Fibroblast of lung (primary cell): ENCODE measurements at regions not wholly inside any gene's neighbourhood (a gene's known extent, or its start where the extent isn't known, plus 50 kb on each side); places are given as distances from the start of the nearest gene placed in this dataset.

ENCODE experiments used
- DNase-seq, 2 donors: peaks; one replicate each; pipeline versions ENCODE4 v3.0.0 to v3.0.0-alpha.2; 2010; ENCODE audit warnings: low read depth in 2 of 2
- H2AFZ ChIP-seq: 2 replicates; pipeline ENCODE4 v1.5.1; 2012; ENCODE audit warnings: low read length, control low read depth, inconsistent platforms
- H3K27ac ChIP-seq: 2 replicates; pipeline ENCODE4 v1.5.1; 2011; ENCODE audit warnings: low read length, control low read depth; ENCODE audit not compliant: insufficient read depth
- H3K27me3 ChIP-seq: 2 replicates; pipeline ENCODE4 v1.5.1; 2011; ENCODE audit warnings: mild to moderate bottlenecking, low read length; ENCODE audit not compliant: control insufficient read depth, insufficient read depth
- H3K36me3 ChIP-seq: 2 replicates; pipeline ENCODE4 v1.5.1; 2011; ENCODE audit warnings: low read length; ENCODE audit not compliant: control insufficient read depth, insufficient read depth
- H3K4me1 ChIP-seq: 2 replicates; pipeline ENCODE4 v1.5.1; 2011; ENCODE audit warnings: low read length; ENCODE audit not compliant: control insufficient read depth, insufficient read depth; ENCODE audit errors: extremely low read depth
- H3K4me2 ChIP-seq: 2 replicates; pipeline ENCODE4 v1.5.1; 2011; ENCODE audit warnings: low read length, control low read depth; ENCODE audit not compliant: insufficient read depth; ENCODE audit errors: extremely low read depth
- H3K4me3 ChIP-seq, 4 experiments: fragments of 200-600 bp in 1 of 4; sonication (generic) in 1 of 4; replicated peaks in 1 of 4; 2 replicates each; pipeline ENCODE4 v1.5.1; 2011 to 2016; ENCODE audit warnings: low read length in 4 of 4, low read depth in 3 of 4, mild to moderate bottlenecking in 3 of 4, control low read depth in 2 of 4, inconsistent platforms in 1 of 4, mixed read lengths in 1 of 4; ENCODE audit not compliant: insufficient read depth in 1 of 4; ENCODE audit errors: control extremely low read depth in 1 of 4
- H3K79me2 ChIP-seq: 2 replicates; pipeline ENCODE4 v1.5.1; 2012; ENCODE audit warnings: mild to moderate bottlenecking, low read length, inconsistent platforms; ENCODE audit not compliant: control insufficient read depth, insufficient read depth
- H3K9ac ChIP-seq: 2 replicates; pipeline ENCODE4 v1.5.1; 2011; ENCODE audit warnings: mild to moderate bottlenecking, low read length, control low read depth; ENCODE audit not compliant: insufficient read depth
- H3K9me3 ChIP-seq: 2 replicates; pipeline ENCODE4 v1.5.1; 2012; ENCODE audit warnings: low read depth, low read length; ENCODE audit not compliant: control insufficient read depth, insufficient read depth
- H4K20me1 ChIP-seq: 2 replicates; pipeline ENCODE4 v1.5.1; 2011; ENCODE audit warnings: low read length; ENCODE audit not compliant: control insufficient read depth, insufficient read depth; ENCODE audit errors: extremely low read depth
- EZH2 ChIP-seq: IDR thresholded peaks from 2 replicates; pipeline ENCODE4 v1.5.1; 2012; ENCODE audit warnings: low read length, control low read depth, mild to moderate bottlenecking; ENCODE audit errors: missing control alignments
- TF ChIP-seq, protein P1 (sequence below), 2 donors: IDR thresholded peaks in 1 of 2; conservative IDR thresholded peaks in 1 of 2; 1 replicate in 1 of 2; 2 replicates in 1 of 2; pipeline ENCODE4 v1.5.1; 2011 to 2012; ENCODE audit warnings: low read length in 2 of 2, control low read depth in 1 of 2, inconsistent platforms in 1 of 2, low read depth in 1 of 2, mild to moderate bottlenecking in 1 of 2

DNA sequence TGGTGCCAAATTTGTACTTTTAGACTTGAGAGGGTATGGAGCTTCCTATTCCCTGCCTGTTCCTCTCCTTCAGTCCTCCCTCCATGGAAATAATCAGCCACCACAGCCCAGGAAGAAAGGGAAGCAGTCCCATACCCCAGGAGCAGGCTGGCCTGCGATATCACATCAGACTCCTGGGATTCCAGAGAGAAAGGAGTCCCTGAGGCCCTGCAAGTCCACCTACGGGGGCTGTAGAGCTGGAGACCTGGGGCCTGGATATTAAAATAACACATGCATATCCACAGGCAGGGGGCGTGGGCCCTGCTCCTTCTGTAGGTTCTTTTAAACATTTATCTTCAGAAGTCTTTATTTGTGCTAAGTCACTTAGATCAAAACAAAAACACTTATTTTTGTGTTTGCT, 117.2 kb downstream of the TMEM174 start:
- TF ChIP-seq, protein P1, sequence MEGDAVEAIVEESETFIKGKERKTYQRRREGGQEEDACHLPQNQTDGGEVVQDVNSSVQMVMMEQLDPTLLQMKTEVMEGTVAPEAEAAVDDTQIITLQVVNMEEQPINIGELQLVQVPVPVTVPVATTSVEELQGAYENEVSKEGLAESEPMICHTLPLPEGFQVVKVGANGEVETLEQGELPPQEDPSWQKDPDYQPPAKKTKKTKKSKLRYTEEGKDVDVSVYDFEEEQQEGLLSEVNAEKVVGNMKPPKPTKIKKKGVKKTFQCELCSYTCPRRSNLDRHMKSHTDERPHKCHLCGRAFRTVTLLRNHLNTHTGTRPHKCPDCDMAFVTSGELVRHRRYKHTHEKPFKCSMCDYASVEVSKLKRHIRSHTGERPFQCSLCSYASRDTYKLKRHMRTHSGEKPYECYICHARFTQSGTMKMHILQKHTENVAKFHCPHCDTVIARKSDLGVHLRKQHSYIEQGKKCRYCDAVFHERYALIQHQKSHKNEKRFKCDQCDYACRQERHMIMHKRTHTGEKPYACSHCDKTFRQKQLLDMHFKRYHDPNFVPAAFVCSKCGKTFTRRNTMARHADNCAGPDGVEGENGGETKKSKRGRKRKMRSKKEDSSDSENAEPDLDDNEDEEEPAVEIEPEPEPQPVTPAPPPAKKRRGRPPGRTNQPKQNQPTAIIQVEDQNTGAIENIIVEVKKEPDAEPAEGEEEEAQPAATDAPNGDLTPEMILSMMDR (conservative IDR thresholded peaks at IDR 0.05 in 1 of 2, IDR thresholded peaks at IDR 0.05 in 1 of 2; ENCODE audit: low read depth in 1 of 2, low read length in 2 of 2) = peak in 1 of 2 donors; percentile 10
- no peak for TF ChIP-seq EZH2
- Histone ChIP-seq H3K36me3 (no peaks in the 10 kb centered on the region), H4K20me1 (no peaks in the 10 kb centered on the region)

DNA sequence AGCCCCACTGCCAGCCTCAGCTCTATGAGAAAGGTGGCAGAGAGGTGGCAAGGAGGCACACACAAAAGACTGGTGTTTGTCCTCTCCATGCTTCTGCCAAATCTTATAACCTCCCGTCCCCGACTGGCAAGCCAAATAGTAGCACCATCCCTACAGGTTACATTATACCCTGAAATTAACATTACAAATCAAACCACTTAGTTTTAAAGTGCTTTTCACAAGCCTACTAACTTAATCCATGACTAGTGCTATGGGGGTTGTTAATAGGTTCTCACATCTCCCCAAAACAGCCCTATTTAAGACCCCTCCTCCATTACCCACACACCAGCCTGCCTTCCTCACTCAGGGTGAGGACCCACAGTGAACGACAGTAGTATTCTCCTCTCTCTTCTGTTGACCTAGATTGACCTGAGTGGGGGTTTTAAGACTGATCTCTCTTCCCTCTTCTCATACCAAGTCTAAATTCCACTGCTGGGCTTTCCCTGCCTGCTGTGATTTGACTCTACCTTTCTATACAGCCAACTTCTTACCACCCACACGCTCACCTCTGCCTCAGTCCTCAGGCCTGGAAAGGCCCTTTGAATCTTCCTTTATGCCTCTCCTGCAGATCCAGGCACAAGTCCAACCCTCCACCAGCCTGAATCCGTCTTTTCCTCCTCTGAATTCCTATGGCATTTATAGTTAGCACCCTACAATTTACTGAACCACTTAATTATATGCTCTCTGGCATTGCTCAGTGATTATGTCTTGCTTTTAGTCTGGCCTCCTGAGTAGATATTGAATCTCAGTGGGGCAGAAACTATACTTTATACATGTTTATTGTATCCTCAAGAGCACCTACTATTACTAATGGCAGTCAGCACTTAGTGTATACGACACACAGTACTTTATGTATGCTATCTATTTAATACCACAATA, 116.1 kb downstream of the TMEM174 start:
- Histone ChIP-seq H3K9ac (no peak overlapping the region), H2AFZ (no peak overlapping the region)
- no peak for DNase-seq

More for the DNA sequence above, 117.2 kb downstream of the TMEM174 start:
- no peak for DNase-seq
- Histone ChIP-seq H3K9me3 (no peaks in the 10 kb centered on the region), H3K27ac (no peak overlapping the region), H3K9ac (no peak overlapping the region), H3K79me2 (no peaks in the 10 kb centered on the region), H2AFZ (no peak overlapping the region), H3K27me3 (peaks cover 6% of the 10 kb centered on the region), H3K4me1 (no peaks in the 10 kb centered on the region), H3K4me2 (no peak overlapping the region), H3K4me3 (no peak overlapping the region)

DNA sequence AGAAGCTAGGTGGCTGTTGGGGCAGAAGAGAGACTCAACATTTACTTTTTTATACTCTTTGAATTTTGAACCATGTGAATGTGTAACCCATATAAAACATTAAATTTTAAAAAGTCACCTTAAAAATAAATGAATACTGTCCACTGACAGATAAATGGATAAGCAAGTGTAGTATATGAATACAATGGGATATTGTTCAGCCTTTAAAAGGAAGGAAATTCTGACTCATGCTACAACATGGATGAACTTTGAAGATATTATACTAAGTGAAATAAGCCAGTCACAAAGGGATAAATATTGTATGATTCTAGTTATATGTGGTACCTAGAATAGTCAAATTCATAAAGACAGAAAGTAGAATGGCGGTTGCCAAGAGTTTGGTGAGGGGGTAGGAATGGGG, 113.9 kb downstream of the TMEM174 start:
- Histone ChIP-seq H3K27me3 (peaks cover 2% of the 10 kb centered on the region), H3K27ac (no peak overlapping the region), H3K36me3 (no peaks in the 10 kb centered on the region), H3K4me2 (no peak overlapping the region), H3K4me3 (no peak overlapping the region), H3K9ac (no peak overlapping the region), H3K9me3 (no peaks in the 10 kb centered on the region), H2AFZ (no peak overlapping the region), H4K20me1 (no peaks in the 10 kb centered on the region), H3K4me1 (no peaks in the 10 kb centered on the region), H3K79me2 (no peaks in the 10 kb centered on the region)
- TF ChIP-seq EZH2 = no peak
- TF ChIP-seq, protein P1 (conservative IDR thresholded peaks at IDR 0.05 in 1 of 2, IDR thresholded peaks at IDR 0.05 in 1 of 2; ENCODE audit: low read depth in 1 of 2, low read length in 2 of 2) = no peak
- no peak for DNase-seq

More for the DNA sequence above, 116.1 kb downstream of the TMEM174 start:
- Histone ChIP-seq H3K9me3 (no peaks in the 10 kb centered on the region), H3K79me2 (no peaks in the 10 kb centered on the region), H3K4me3 (no peak overlapping the region), H3K4me1 (no peaks in the 10 kb centered on the region), H3K27me3 (peaks cover 5% of the 10 kb centered on the region), H4K20me1 (no peaks in the 10 kb centered on the region), H3K27ac (no peak overlapping the region), H3K4me2 (no peak overlapping the region), H3K36me3 (no peaks in the 10 kb centered on the region)
- TF ChIP-seq, protein P1 (conservative IDR thresholded peaks at IDR 0.05 in 1 of 2, IDR thresholded peaks at IDR 0.05 in 1 of 2; ENCODE audit: low read depth in 1 of 2, low read length in 2 of 2) = no peak
